ENCODE measurements at regions not wholly inside any gene's neighbourhood (a gene's known extent, or its start where the extent isn't known, plus 50 kb on each side); places are given as distances from the start of the nearest gene placed in this dataset.
A peak's percentile ranks its signal among the peaks of the same experiment; 100 is the strongest.

DNA sequence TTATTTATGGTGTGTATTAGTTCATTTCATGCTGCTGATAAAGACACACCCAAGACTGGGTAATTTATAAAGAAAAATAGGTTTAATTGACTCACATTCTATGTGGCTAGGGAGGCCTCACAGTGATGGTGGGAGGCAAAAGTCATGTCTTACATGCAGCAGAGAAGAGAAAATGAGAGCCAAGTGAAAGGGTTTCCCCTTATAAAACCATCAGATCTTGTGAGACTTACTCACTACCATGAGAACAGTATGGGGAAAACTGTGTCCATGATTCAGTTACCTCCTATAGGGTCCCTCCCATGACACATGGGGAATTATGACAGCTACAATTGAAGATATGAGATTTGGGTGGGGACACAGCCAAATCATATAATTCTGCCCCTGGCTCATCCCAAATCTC is 150.0 kb upstream of the AHI1 start:
- H3K79me2 ChIP-seq (ENCODE audit: insufficient read depth, low read length): no peaks in the 10 kb centered on the region
- no peak overlapping the region for H3K27ac ChIP-seq (ENCODE audit: low read depth, low read length)
- no peak overlapping the region for H3K4me3 ChIP-seq (ENCODE audit: insufficient read depth, low read length, poor library complexity, severe bottlenecking)
- no peaks in the 10 kb centered on the region for H3K27me3 ChIP-seq (ENCODE audit: low read length)
- H3K4me2 ChIP-seq (ENCODE audit: low read depth, low read length, poor library complexity, severe bottlenecking): no peak overlapping the region
- TF ChIP-seq EZH2phosphoT487 (conservative IDR thresholded peaks at IDR 0.05; ENCODE audit: low read length): no peak
- TF ChIP-seq CTCF (IDR thresholded peaks at IDR 0.05; ENCODE audit: insufficient read depth, low read length, poor library complexity, severe bottlenecking): no peak
- H3K9me3 ChIP-seq (ENCODE audit: insufficient read depth, low read length): peaks cover 17% of the 10 kb centered on the region; the same call in 1 of the 2 replicates
- no peaks in the 10 kb centered on the region for H3K36me3 ChIP-seq (ENCODE audit: low read length)
- no peaks in the 10 kb centered on the region for H3K9me2 ChIP-seq (replicated peaks; ENCODE audit: insufficient read depth, low read length)
- H4K20me1 ChIP-seq (ENCODE audit: low read depth, low read length): no peaks in the 10 kb centered on the region
- no peak overlapping the region for H2AFZ ChIP-seq (ENCODE audit: low read depth, low read length, severe bottlenecking)
- H3K9ac ChIP-seq (ENCODE audit: low read length): no peak overlapping the region
- H3F3A ChIP-seq (ENCODE audit: insufficient read depth): peaks cover 1% of the 10 kb centered on the region; the same call in 1 of the 2 replicates

DNA sequence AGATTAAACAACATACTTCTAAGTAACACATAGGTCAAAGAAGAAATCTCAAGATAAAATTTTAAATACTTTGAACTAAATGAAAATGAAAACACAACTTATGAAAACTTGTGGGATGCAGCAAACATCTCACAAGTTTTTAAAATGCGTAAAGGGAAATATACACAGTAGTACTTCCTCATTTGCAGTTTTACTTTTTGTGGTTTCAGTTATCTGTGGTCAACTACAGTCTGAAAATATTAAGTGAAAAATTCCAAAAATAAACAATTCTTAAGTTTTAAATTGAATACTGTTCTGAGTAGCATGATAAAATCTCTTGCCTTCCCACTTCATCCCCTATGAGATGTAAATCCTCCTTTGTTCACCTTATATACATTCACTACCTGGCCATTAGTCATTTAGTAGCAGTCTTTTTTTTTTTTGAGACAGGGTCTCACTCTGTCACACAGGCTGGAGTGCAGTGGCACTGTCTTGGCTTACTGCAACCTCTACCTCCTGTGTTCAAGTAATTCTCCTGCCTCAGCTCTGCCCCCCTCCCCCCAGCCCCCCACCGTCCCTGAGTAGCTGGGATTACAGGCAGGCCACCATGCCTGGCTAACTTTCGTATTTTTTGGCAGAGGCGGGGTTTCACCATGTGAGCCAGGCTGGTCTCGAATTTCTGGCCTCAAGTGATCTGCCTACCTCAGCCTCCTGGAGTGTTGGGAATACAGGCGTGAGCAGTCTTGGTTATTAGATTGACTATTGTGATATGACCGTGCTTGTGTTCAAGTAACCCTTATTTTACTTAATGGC is 154.6 kb upstream of the AHI1 start:
- peaks cover 20% of the 10 kb centered on the region; the same call in 1 of the 2 replicates for H3K9me3 ChIP-seq (ENCODE audit: insufficient read depth, low read length)
- H2AFZ ChIP-seq (ENCODE audit: low read depth, low read length, severe bottlenecking): peak overlapping the region; percentile 65
- H3K9ac ChIP-seq (ENCODE audit: low read length): peak overlapping the region; percentile 25
- H3K27ac ChIP-seq (ENCODE audit: low read depth, low read length): peak overlapping the region; percentile 92
- peak overlapping the region; percentile 68 for H3K4me2 ChIP-seq (ENCODE audit: low read depth, low read length, poor library complexity, severe bottlenecking)
- no peaks in the 10 kb centered on the region for H4K20me1 ChIP-seq (ENCODE audit: low read depth, low read length)
- H3F3A ChIP-seq (ENCODE audit: insufficient read depth): peaks cover 3% of the 10 kb centered on the region; the same call in 1 of the 2 replicates
- no peaks in the 10 kb centered on the region for H3K9me2 ChIP-seq (replicated peaks; ENCODE audit: insufficient read depth, low read length)
- no peaks in the 10 kb centered on the region for H3K36me3 ChIP-seq (ENCODE audit: low read length)
- TF ChIP-seq EZH2phosphoT487 (conservative IDR thresholded peaks at IDR 0.05; ENCODE audit: low read length) (no peak), CTCF (IDR thresholded peaks at IDR 0.05; ENCODE audit: insufficient read depth, low read length, poor library complexity, severe bottlenecking) (no peak)
- H3K4me3 ChIP-seq (ENCODE audit: insufficient read depth, low read length, poor library complexity, severe bottlenecking): peak overlapping the region; percentile 25
- no peaks in the 10 kb centered on the region for H3K79me2 ChIP-seq (ENCODE audit: insufficient read depth, low read length)
- H3K27me3 ChIP-seq (ENCODE audit: low read length): no peaks in the 10 kb centered on the region

GRCh38 chr6:135655055-135655454 is 157.5 kb upstream of the AHI1 start:
- Histone ChIP-seq H3K27ac (ENCODE audit: low read depth, low read length) (no peak overlapping the region; the same call in 1 of the 2 replicates), H4K20me1 (ENCODE audit: low read depth, low read length) (no peaks in the 10 kb centered on the region), H3K9me2 (replicated peaks; ENCODE audit: insufficient read depth, low read length) (no peaks in the 10 kb centered on the region), H3K79me2 (ENCODE audit: insufficient read depth, low read length) (no peaks in the 10 kb centered on the region), H3F3A (ENCODE audit: insufficient read depth) (peaks cover 3% of the 10 kb centered on the region; the same call in 1 of the 2 replicates), H3K4me2 (ENCODE audit: low read depth, low read length, poor library complexity, severe bottlenecking) (no peak overlapping the region), H3K9me3 (ENCODE audit: insufficient read depth, low read length) (peaks cover 12% of the 10 kb centered on the region; the same call in 1 of the 2 replicates), H3K4me3 (ENCODE audit: insufficient read depth, low read length, poor library complexity, severe bottlenecking) (no peak overlapping the region), H2AFZ (ENCODE audit: low read depth, low read length, severe bottlenecking) (no peak overlapping the region), H3K36me3 (ENCODE audit: low read length) (no peaks in the 10 kb centered on the region), H3K9ac (ENCODE audit: low read length) (no peak overlapping the region), H3K27me3 (ENCODE audit: low read length) (no peaks in the 10 kb centered on the region)
- no peak for TF ChIP-seq EZH2phosphoT487 (conservative IDR thresholded peaks at IDR 0.05; ENCODE audit: low read length)
- TF ChIP-seq CTCF (IDR thresholded peaks at IDR 0.05; ENCODE audit: insufficient read depth, low read length, poor library complexity, severe bottlenecking): no peak

All from SU-DHL-6 (cell line).